ENCODE measurements at regions not wholly inside any gene's neighbourhood (a gene's known extent, or its start where the extent isn't known, plus 50 kb on each side); places are given as distances from the start of the nearest gene placed in this dataset.
A peak's percentile ranks its signal among the peaks of the same experiment; 100 is the strongest.

DNA sequence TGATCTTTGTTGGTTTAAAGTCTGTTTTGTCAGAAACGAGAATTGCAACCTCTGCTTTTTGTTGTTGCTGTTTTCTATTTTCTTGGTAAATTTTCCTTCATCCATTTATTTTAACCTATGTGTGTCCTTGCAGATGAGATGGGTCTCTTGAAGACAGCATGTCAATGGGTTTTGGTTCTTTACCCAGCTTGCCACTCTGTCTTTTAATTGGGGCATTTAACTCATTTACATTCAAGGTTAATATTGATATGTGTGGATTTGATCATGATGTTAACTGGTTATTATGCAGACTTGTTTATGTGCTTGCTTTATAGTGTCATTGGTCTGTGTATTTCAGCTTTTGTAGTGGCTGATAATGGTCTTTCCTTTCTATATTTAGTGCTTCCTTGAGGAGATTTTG lies 327.9 kb upstream of the SYT4 start:
- DNase-seq (no peak), ATAC-seq (ENCODE audit: poor library complexity) (no peak)
- CTCF ChIA-PET, result no interaction called here
- TF ChIP-seq CTCF (IDR thresholded peaks at IDR 0.05), result no peak
- H3K27me3 Mint-ChIP-seq, result no peaks in the 10 kb centered on the region
- H3K4me3 ChIP-seq (ENCODE audit: low read length), result no peak overlapping the region
- intact Hi-C loops (cut with DNase I, micrococcal nuclease), result no loop called here
- POLR2A ChIA-PET, result no interaction called here
- H3K9me3 ChIP-seq (ENCODE audit: control insufficient read depth in 1 of 2, insufficient read depth in 1 of 2, low read length in 2 of 2), result peaks cover 0 to 9% of the 10 kb centered on the region in 2 experiments
- no peaks in the 10 kb centered on the region for H3K27me3 ChIP-seq (ENCODE audit: control insufficient read depth in 1 of 2, insufficient read depth in 2 of 2, low read length in 2 of 2)
- no peaks in the 10 kb centered on the region for H3K36me3 ChIP-seq (ENCODE audit: insufficient read depth, low read length)
- no peak overlapping the region for H3K27ac Mint-ChIP-seq
- peaks cover 16% of the 10 kb centered on the region for H3K9me3 Mint-ChIP-seq
- no peak overlapping the region for H3K4me3 Mint-ChIP-seq
- no peaks in the 10 kb centered on the region for H3K4me1 ChIP-seq (ENCODE audit: insufficient read depth, low read length)
- no peak overlapping the region for H3K27ac ChIP-seq (ENCODE audit: low read depth in 1 of 2, low read length in 2 of 2)
- no peaks in the 10 kb centered on the region for H3K4me1 Mint-ChIP-seq (ENCODE audit: low read depth)
- H3K36me3 Mint-ChIP-seq (ENCODE audit: low read depth), result no peaks in the 10 kb centered on the region

DNA sequence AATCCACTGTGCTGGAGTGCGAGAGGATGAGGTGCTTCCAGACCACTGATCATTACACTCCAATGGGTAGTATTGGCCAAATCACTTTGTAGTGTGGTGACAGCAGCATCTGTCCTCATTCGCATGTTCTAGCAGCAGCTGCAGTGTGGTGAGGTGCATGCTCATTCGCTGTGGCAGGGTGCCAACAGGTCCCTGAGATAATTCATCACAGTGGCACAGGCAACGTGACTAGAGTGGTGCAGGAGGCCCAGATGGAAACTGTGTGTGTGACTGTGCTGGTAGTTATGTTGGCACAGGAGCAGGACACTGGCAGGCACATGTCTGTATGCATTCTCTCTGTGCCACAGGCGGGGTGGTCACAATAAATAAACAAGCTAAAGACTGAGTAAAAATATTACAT lies 329.5 kb upstream of the SYT4 start:
- no peak overlapping the region for H3K4me3 Mint-ChIP-seq
- DNase-seq (no peak), ATAC-seq (ENCODE audit: poor library complexity) (no peak)
- no peaks in the 10 kb centered on the region for H3K4me1 ChIP-seq (ENCODE audit: insufficient read depth, low read length)
- H3K36me3 ChIP-seq (ENCODE audit: insufficient read depth, low read length), result no peaks in the 10 kb centered on the region
- CTCF ChIA-PET, result no interaction called here
- H3K4me1 Mint-ChIP-seq (ENCODE audit: low read depth), result no peaks in the 10 kb centered on the region
- H3K27ac ChIP-seq (ENCODE audit: low read depth in 1 of 2, low read length in 2 of 2), result no peak overlapping the region
- H3K9me3 ChIP-seq (ENCODE audit: control insufficient read depth in 1 of 2, insufficient read depth in 1 of 2, low read length in 2 of 2), result peaks cover 0 to 9% of the 10 kb centered on the region in 2 experiments
- H3K4me3 ChIP-seq (ENCODE audit: low read length), result no peak overlapping the region
- peaks cover 16% of the 10 kb centered on the region for H3K9me3 Mint-ChIP-seq
- POLR2A ChIA-PET, result no interaction called here
- H3K27me3 ChIP-seq (ENCODE audit: control insufficient read depth in 1 of 2, insufficient read depth in 2 of 2, low read length in 2 of 2), result no peaks in the 10 kb centered on the region
- no peaks in the 10 kb centered on the region for H3K27me3 Mint-ChIP-seq
- TF ChIP-seq CTCF (IDR thresholded peaks at IDR 0.05), result no peak
- no peaks in the 10 kb centered on the region for H3K36me3 Mint-ChIP-seq (ENCODE audit: low read depth)
- H3K27ac Mint-ChIP-seq, result no peak overlapping the region
- intact Hi-C loops (cut with DNase I, micrococcal nuclease), result no loop called here

GRCh38 chr18:43620936-43621335 lies 343.6 kb upstream of the SYT4 start:
- no peaks in the 10 kb centered on the region for H3K4me1 ChIP-seq (ENCODE audit: insufficient read depth, low read length)
- no peaks in the 10 kb centered on the region for H3K9me3 ChIP-seq (ENCODE audit: control insufficient read depth in 1 of 2, insufficient read depth in 1 of 2, low read length in 2 of 2)
- ChIA-PET POLR2A (no interaction called here), CTCF (no interaction called here)
- ATAC-seq (ENCODE audit: poor library complexity), result no peak
- no peaks in the 10 kb centered on the region for H3K27me3 ChIP-seq (ENCODE audit: control insufficient read depth in 1 of 2, insufficient read depth in 2 of 2, low read length in 2 of 2)
- H3K4me3 ChIP-seq (ENCODE audit: low read length), result no peak overlapping the region
- Mint-ChIP-seq H3K4me3 (no peak overlapping the region), H3K4me1 (ENCODE audit: low read depth) (no peaks in the 10 kb centered on the region), H3K27me3 (no peaks in the 10 kb centered on the region), H3K27ac (no peak overlapping the region), H3K36me3 (ENCODE audit: low read depth) (no peaks in the 10 kb centered on the region), H3K9me3 (no peaks in the 10 kb centered on the region)
- no peak overlapping the region for H3K27ac ChIP-seq (ENCODE audit: low read depth in 1 of 2, low read length in 2 of 2)
- TF ChIP-seq CTCF (IDR thresholded peaks at IDR 0.05), result no peak
- DNase-seq, result peak in 3 of 14 experiments; percentile 8 to 9 (median 9)
- H3K36me3 ChIP-seq (ENCODE audit: insufficient read depth, low read length), result no peaks in the 10 kb centered on the region
- intact Hi-C loops (cut with DNase I, micrococcal nuclease), result loop anchor here in 1 of 2 experiments (5.0 kb wide), 1 partner anchor 1591 kb away; no protein-coding TSS in a partner anchor
